Adrenal gland (tissue), 9 donors: ENCODE measurements at regions not wholly inside any gene's neighbourhood (a gene's known extent, or its start where the extent isn't known, plus 50 kb on each side); places are given as distances from the start of the nearest gene placed in this dataset.
"Not testable (repeated sequence)": the region's sequence is repeated elsewhere in the genome, so short reads cannot be mapped to it uniquely, and the experiment has no call there.

Experiments used
- DNase-seq, 7 donors: peaks; one replicate each; pipeline ENCODE4 v3.0.0-alpha.2; 2019 to 2020
- H3K27ac ChIP-seq, 5 donors: fragments of 200-600 bp; sonication (generic) in 4 of 5; 1 replicate in 3 of 5; 2 replicates in 2 of 5; pipeline versions ENCODE4 v1.5.1 to v1.8.0; 2016 to 2020; ENCODE audit warnings: mild to moderate bottlenecking in 1 of 5
- H3K27me3 ChIP-seq: fragments of 200-600 bp; 2 replicates; pipeline ENCODE4 v1.8.0; 2021
- H3K36me3 ChIP-seq, 2 donors: fragments of 200-600 bp; replicated peaks in 1 of 2; 1 replicate in 1 of 2; 2 replicates in 1 of 2; pipeline versions ENCODE4 v1.5.1 to v1.8.0; 2018 to 2022
- H3K4me1 ChIP-seq, 2 donors: fragments of 200-600 bp; replicated peaks in 1 of 2; 1 replicate in 1 of 2; 2 replicates in 1 of 2; pipeline versions ENCODE4 v1.5.1 to v1.8.0; 2018 to 2021
- H3K4me3 ChIP-seq, 4 donors: fragments of 200-600 bp; sonication (generic) in 3 of 4; one replicate each; pipeline ENCODE4 v1.5.1; 2016 to 2018
- H3K9me3 ChIP-seq, 3 donors: fragments of 200-600 bp; sonication (generic) in 1 of 3; replicated peaks in 1 of 3; 1 replicate in 2 of 3; 2 replicates in 1 of 3; pipeline versions ENCODE4 v1.5.1 to v1.8.0; 2016 to 2021
- WGBS, 4 donors: extraction: QIAGEN DNeasy Blood & Tissue Kit in 2 of 4; methylation state at CpG; one replicate each; pipeline versions ENCODE4 v1.1.5 to v1.1.7; 2013 to 2017; 5-methylcytosine and 5-hydroxymethylcytosine counted together
- intact Hi-C, 2 donors: fragments of 100-400 bp; cut with DNase I; formaldehyde crosslinking; loops; one replicate each; pipeline versions ENCODE4 v1.14.1 to v1.15.0; 2022 to 2023
- donor health status: healthy with polysubstance abuse.
- donor health status: Bipolar disorder and iron deficiency.
- donor health status: DM: yes; HTN: yes; CAD: no.
- donor health status: DM: no; HTN: no; CAD: no.
- donor health status: DM: no; HTN: no; CAD: no.

DNA sequence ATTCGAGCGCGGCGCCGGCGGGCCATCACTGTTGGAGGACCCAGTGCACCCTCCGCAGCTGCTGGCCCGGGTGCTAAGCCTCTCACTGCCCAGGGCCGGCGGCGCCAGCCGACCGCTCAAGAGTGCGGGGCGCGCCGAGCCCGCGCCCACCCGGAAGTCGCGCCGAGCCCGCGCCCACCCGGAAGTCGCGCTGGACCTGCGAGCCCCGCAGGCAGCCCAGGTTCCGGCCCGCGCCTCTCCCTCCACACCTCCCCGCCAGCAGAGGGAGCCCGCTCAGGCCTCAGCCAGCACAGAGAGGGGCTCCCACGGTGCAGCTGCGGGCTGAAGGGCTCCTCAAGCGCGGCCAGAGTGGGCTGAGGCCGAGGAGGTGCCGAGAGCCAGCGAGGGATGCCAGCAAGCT, 170.8 kb downstream of the GTF2H2C_2 start:
- no CpG with 5 or more reads among the region's 42 CpGs for WGBS, 4 donors
- H3K4me1 ChIP-seq, intact Hi-C loops, H3K27ac ChIP-seq, H3K4me3 ChIP-seq, H3K27me3 ChIP-seq, H3K36me3 ChIP-seq, H3K9me3 ChIP-seq: not testable (repeated sequence)
- peak in 3 of 7 donors; percentile 27 to 37 (median 32) for DNase-seq
